Tibial nerve (tissue), 4 donors: ENCODE measurements at regions not wholly inside any gene's neighbourhood (a gene's known extent, or its start where the extent isn't known, plus 50 kb on each side); places are given as distances from the start of the nearest gene placed in this dataset.
"Not testable (repeated sequence)": the region's sequence is repeated elsewhere in the genome, so short reads cannot be mapped to it uniquely, and the experiment has no call there.

Source experiments
- DNase-seq, 2 donors: peaks; one replicate each; pipeline ENCODE4 v3.0.0-alpha.2; 2019; ENCODE audit warnings: low spot score in 2 of 2
- H3K27ac ChIP-seq, 4 donors: fragments of 200-600 bp; sonication (generic) in 3 of 4; one replicate each; pipeline ENCODE4 v1.5.1; 2017 to 2019; ENCODE audit warnings: mild to moderate bottlenecking in 1 of 4
- H3K27me3 ChIP-seq, 2 donors: fragments of 200-600 bp; sonication (generic) in 1 of 2; one replicate each; pipeline versions ENCODE4 v1.5.1 to v1.6.0; 2017 to 2019
- H3K36me3 ChIP-seq, 3 donors: fragments of 200-600 bp; sonication (generic); one replicate each; pipeline ENCODE4 v1.5.1; 2018 to 2019
- H3K4me1 ChIP-seq, 4 donors: fragments of 200-600 bp; sonication (generic) in 3 of 4; one replicate each; pipeline ENCODE4 v1.5.1; 2017 to 2019
- H3K4me3 ChIP-seq, 4 donors: fragments of 200-600 bp; sonication (generic) in 3 of 4; one replicate each; pipeline ENCODE4 v1.5.1; 2017 to 2019; ENCODE audit warnings: mild to moderate bottlenecking in 1 of 4, moderate library complexity in 1 of 4
- H3K9me3 ChIP-seq, 4 donors: fragments of 200-600 bp; sonication (generic) in 3 of 4; one replicate each; pipeline ENCODE4 v1.5.1; 2017 to 2019
- WGBS, 2 donors: methylation state at CpG; one replicate each; pipeline ENCODE4 v1.1.5; 2018; 5-methylcytosine and 5-hydroxymethylcytosine counted together
- TF ChIP-seq, protein P1 (sequence below), 5 experiments: fragments of 200-600 bp in 3 of 5; fragments of 450-650 bp in 2 of 5; sonication (generic) in 3 of 5; IDR thresholded peaks; one replicate each; pipeline ENCODE4 v1.5.1; 2016 to 2019; ENCODE audit warnings: antibody characterized with exemption in 5 of 5, mild to moderate bottlenecking in 3 of 5, moderate library complexity in 2 of 5

DNA sequence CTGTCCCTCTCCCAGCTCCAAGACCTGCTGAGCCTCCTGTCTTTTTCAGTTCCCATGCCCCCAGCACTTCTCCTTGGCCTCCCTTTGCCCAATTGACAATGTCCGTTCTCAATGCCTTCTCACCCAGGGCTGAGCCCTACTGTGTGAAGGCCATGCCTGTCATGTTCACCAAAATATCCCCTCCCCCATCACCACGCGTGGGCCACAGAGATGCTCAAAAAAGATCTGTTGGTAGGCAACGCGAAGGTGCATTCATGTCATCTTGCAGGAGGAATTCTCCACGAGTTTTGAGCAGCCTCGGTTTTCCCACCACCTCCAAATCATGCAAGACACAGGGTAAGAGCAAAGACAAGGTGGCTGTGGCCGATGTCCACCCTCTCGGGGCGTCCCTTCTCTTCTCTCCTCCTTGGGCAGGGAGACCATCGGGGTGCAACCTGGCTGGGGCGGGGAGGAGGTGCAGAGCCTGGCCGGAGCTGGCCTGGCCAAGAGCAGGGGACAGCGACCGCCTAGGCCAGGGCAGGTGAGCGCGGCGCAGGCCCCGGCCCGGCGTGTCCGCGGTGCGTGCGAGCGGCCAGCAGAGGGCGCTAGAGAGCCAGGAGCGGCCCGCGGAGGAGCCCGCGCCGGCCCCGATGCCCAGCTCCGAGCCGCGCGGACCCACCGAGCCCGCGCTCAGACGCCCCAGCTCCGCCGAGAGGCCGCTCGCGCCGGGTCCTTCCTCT is 56.3 kb upstream of the KRTAP5-11 start:
- not testable (repeated sequence) for H3K9me3 ChIP-seq, H3K36me3 ChIP-seq, H3K27me3 ChIP-seq, H3K27ac ChIP-seq, H3K4me1 ChIP-seq
- TF ChIP-seq, protein P1, sequence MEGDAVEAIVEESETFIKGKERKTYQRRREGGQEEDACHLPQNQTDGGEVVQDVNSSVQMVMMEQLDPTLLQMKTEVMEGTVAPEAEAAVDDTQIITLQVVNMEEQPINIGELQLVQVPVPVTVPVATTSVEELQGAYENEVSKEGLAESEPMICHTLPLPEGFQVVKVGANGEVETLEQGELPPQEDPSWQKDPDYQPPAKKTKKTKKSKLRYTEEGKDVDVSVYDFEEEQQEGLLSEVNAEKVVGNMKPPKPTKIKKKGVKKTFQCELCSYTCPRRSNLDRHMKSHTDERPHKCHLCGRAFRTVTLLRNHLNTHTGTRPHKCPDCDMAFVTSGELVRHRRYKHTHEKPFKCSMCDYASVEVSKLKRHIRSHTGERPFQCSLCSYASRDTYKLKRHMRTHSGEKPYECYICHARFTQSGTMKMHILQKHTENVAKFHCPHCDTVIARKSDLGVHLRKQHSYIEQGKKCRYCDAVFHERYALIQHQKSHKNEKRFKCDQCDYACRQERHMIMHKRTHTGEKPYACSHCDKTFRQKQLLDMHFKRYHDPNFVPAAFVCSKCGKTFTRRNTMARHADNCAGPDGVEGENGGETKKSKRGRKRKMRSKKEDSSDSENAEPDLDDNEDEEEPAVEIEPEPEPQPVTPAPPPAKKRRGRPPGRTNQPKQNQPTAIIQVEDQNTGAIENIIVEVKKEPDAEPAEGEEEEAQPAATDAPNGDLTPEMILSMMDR (IDR thresholded peaks at IDR 0.05): peak; percentile 49 to 88 (median 73)
- peak in 1 of 2 donors; percentile 19 for DNase-seq
- WGBS, 2 donors: 55 to 76% methylated on average over 10 to 13 of the region's 48 CpGs
- H3K4me3 ChIP-seq: peak overlapping the region in 2 of 4 donors; percentile 9 to 41

DNA sequence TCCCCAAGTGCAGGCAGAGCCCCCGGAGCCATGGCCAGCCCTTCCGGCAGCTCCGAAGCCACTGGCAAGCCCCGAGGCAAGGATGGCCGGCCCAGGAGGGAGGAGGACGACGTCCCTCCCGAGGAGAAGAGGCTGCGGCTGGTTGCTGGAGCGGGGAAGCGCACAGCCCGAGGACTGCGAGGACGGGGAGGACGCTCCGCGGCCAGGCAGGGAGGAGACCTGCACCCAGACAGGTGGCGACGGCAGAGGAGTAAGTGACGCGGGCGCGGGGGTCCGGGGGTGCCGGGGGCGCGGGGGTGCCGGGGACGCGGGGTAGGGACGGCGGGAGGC is 56.8 kb upstream of the KRTAP5-11 start:
- peak overlapping the region in 2 of 4 donors; percentile 9 to 41 for H3K4me3 ChIP-seq
- TF ChIP-seq, protein P1 (IDR thresholded peaks at IDR 0.05): peak in 1 of 5 experiments; percentile 1
- not testable (repeated sequence) for DNase-seq, H3K27ac ChIP-seq, H3K4me1 ChIP-seq, H3K9me3 ChIP-seq, H3K36me3 ChIP-seq, H3K27me3 ChIP-seq
- 0 to 2% methylated on average over 14 to 26 of the region's 32 CpGs for WGBS, 2 donors

DNA sequence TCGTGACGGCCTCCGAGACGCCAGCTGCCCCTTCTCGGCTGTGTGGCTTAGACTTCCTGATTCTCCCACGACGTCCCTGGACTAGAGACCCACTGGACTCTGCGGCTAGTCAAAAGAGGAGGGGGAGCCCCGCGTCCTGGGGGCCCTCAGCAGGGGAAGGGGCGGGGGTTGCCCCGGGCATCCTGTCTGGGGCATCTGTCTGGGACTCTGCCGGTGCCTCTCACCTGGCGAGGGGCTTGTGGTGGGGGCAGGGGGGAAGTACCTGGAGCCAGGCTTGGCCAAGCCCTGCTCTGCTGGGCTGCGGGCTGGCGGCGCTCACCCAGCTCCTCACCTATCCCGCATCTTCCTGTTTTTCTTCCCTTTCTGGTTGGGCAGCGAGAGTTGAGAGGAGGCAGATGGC is 57.2 kb upstream of the KRTAP5-11 start:
- not testable (repeated sequence) for H3K9me3 ChIP-seq, H3K4me1 ChIP-seq, H3K27me3 ChIP-seq, H3K4me3 ChIP-seq, H3K27ac ChIP-seq, DNase-seq, H3K36me3 ChIP-seq
- 15 to 66% methylated on average over 2 to 12 of the region's 19 CpGs for WGBS, 2 donors

DNA sequence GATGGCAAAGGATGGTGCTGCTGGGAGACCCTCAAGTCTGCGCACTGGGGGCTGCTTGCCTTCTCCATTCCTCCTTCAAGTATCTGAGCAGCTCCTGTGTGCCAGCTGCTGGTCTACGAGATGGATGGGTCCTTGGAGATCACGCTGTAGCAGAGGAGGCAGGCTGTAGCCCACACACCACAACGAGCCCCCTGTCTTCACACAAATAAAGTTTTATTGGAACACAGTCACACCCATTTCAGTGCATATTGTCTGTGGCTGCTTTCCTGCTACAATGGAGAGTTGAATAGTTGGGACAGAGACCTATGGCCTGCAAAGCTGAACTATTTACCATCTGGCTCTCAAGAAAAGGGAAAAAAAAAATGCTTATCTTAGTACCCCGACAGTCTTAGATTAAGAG is 64.4 kb upstream of the KRTAP5-11 start:
- 76 to 81% methylated on average over 5 of the region's 5 CpGs for WGBS, 2 donors
- H3K4me3 ChIP-seq, H3K4me1 ChIP-seq, H3K9me3 ChIP-seq, H3K27ac ChIP-seq, H3K36me3 ChIP-seq, DNase-seq, H3K27me3 ChIP-seq: not testable (repeated sequence)

DNA sequence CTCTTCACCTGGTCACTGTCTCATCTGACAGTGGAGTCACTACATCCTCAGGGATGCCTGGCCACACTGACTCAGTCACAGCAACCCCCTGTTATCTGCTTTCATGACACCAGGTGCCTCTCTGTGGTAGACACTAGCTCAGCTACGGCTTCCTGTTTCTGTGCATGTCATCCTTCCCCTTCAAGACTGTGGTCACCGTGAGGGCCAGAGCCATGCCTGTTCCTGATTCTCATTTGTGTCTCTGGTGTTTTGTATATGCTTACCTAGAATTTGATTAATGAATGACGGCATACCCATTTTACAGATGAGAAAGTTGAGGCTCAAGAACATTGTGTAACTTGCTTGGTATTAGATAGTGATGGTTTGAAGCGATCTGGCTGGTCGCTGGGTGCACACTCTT is 70.3 kb upstream of the KRTAP5-11 start:
- WGBS, 2 donors: 81 to 94% methylated on average over 5 of the region's 5 CpGs

DNA sequence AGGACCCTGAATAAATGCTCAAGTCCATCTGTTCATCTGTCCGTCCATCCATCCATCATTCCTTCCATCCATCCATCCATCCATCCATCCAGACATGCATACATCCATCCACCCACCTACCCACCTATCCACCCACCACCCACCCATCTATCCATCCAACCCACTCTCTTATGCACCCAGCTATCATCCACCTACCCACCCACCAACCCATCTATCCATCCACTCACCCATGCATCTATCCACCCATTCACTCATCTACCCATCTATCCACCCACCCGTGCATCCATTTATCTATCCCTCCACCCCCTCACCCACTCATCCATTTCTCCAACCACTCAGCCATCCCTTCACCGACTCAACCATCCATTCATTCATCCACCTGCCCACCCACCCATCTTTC is 71.7 kb upstream of the KRTAP5-11 start:
- not testable (repeated sequence) for H3K9me3 ChIP-seq, H3K36me3 ChIP-seq, H3K4me1 ChIP-seq, H3K4me3 ChIP-seq, H3K27ac ChIP-seq, H3K27me3 ChIP-seq, DNase-seq
- WGBS, 2 donors: 88 to 93% methylated on average over 3 of the region's 3 CpGs

More for the DNA sequence above, 70.3 kb upstream of the KRTAP5-11 start:
- not testable (repeated sequence) for H3K4me3 ChIP-seq, H3K4me1 ChIP-seq, DNase-seq, H3K36me3 ChIP-seq, H3K27me3 ChIP-seq, H3K27ac ChIP-seq, H3K9me3 ChIP-seq

DNA sequence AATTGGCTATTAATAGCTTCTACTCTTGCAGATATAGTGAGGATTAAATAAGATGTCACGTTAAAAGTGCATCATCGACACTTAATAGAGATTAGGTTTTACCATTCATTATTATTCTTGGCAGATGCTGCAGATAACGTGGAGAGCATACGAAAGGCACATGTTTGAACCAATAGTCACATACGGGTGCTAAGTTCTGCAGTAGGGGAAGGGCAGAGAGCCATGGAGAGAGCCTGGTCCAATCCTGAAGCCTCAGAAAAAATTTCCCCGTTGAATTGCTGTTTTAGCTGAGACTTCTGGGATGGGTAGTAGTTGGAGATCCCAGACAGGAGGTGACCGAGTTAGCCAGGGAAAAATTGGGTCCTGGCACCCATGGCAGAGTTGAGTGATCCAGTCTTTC is 72.4 kb upstream of the KRTAP5-11 start:
- not testable (repeated sequence) for H3K4me3 ChIP-seq, DNase-seq
- WGBS, 2 donors: 73 to 81% methylated on average over 7 of the region's 7 CpGs

DNA sequence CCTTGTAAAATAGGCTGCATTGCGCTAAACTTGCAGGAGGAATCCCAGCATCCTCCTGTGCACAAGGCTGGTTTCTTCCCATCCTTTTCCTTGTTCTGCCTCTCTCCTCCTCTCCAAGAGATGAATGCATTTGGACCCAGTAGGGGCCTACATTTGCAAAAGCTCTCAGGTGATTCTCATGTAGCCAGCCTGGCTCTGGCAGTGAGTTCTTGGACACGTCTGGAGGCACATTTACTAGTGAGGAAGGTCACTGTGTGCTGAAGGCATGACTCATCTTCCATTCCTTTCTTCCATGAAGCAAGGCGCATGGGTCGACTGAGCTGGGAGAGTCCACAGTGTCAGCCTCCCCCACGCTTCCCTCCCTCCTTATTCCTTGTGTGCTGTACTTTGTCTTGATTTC is 73.8 kb upstream of the KRTAP5-11 start:
- H3K4me1 ChIP-seq, H3K27me3 ChIP-seq, H3K27ac ChIP-seq, H3K9me3 ChIP-seq, H3K36me3 ChIP-seq, H3K4me3 ChIP-seq, DNase-seq: not testable (repeated sequence)
- 34 to 51% methylated on average over 4 to 5 of the region's 5 CpGs for WGBS, 2 donors

More for the DNA sequence above, 72.4 kb upstream of the KRTAP5-11 start:
- H3K9me3 ChIP-seq, H3K36me3 ChIP-seq, H3K27ac ChIP-seq, H3K4me1 ChIP-seq, H3K27me3 ChIP-seq: not testable (repeated sequence)

DNA sequence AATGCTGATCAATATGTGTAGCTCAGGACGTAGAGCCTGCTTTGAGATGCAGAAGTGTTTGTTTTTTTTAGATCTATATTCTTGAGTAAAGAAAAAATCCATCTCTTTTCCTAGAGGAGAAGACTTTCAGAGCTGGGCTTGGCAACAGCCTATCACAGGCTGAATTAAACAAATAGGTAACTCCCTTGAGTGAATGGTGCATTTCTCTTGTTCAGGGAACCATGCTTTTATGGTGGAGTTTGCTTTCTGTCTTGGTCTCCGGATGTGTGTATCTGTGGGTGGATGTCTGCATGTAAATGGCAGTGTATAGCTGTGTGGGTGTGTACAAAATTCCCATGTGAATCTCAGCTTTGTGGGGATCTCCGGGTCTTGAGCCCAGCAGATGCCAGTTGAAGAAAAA is 82.3 kb upstream of the KRTAP5-11 start:
- DNase-seq, H3K9me3 ChIP-seq, H3K4me3 ChIP-seq, H3K27me3 ChIP-seq, H3K4me1 ChIP-seq, H3K27ac ChIP-seq, H3K36me3 ChIP-seq: not testable (repeated sequence)
- 11 to 13% methylated on average over 2 to 3 of the region's 3 CpGs for WGBS, 2 donors

DNA sequence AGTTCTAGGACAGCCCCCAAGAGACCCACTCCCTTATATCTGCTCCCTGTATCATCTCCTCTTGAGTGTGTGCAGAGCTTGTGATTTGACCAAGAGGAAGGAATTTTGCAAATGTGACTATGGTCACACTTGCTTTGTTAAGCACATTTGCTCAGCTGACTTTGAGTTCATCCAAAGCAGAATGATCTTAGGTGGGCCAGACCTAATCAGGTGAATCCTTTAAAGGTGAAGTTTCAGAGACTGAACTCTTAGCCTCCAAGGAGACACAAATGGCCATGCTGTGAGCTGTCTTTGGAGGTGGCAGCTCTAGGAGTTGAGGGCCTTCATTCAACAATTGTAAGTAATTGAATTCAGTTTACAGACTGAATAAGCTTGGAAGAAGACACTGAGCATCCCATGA is 115.4 kb upstream of the KRTAP5-11 start:
- not testable (repeated sequence) for H3K9me3 ChIP-seq, DNase-seq, H3K4me1 ChIP-seq, H3K27me3 ChIP-seq, H3K36me3 ChIP-seq, H3K4me3 ChIP-seq, H3K27ac ChIP-seq

DNA sequence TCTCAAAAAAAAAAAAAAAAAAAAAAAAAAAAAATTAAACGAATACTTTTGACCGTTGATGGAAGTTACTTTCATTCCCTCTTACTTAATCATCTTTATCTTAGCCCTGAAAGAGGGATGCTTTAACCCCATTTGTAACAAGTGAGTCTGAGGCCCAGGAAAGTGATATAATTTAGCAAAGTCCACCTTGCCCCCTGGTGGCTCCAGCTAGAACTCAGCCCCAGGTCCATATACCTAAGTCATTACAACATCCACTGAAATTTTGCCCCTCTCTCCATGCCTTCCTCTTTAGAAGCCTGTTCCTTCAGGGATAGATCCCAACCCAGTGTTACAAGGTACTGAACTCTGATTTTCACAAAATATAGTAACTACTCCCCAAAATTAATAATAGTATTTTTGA is 116.3 kb upstream of the KRTAP5-11 start:
- H3K4me3 ChIP-seq, H3K27me3 ChIP-seq, H3K36me3 ChIP-seq, H3K27ac ChIP-seq, H3K4me1 ChIP-seq, H3K9me3 ChIP-seq, DNase-seq: not testable (repeated sequence)
- 89 to 90% methylated on average over 2 of the region's 2 CpGs for WGBS, 2 donors

DNA sequence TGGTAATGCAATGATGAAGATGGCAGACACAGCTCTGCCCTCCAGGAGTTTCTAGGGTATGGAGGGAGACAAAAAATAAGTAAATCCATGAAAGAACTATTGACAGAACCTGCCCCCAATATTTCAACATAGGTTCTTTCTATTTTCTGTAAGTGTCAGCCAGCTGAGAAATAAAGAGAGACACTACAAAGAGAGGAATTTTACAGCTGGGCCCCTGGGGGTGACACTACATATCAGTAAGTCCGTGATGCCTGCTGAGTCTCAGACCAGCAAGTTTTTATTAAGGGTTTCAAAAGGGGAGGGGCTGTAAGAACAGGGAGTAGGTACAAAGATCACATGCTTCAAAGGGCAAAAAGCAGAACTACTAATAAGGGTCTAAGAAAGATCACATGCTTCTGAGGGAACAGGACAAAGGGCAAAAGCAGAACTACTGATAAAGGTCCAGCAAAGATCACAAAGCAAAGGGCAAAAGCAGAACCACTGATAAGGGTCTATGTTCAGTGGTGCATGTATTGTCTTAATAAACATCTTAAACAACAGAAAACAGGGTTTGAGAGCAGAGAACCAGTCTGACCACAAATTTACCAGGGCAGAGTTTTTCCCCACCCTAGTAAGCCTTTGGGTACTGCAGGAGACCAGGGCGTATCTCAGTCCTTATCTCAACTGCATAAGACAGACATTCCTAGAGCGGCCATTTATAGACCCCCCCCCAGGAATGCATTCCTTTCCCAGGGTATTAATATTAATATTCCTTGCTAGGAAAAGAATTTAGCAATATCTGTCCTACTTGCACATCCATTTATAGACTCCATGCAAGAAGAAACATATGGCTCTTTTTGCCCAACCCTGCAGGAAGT is 119.0 kb upstream of the KRTAP5-11 start:
- not testable (repeated sequence) for H3K4me3 ChIP-seq, H3K4me1 ChIP-seq
- WGBS, 2 donors: 79 to 81% methylated on average over 3 of the region's 3 CpGs

More for the DNA sequence above, 119.0 kb upstream of the KRTAP5-11 start:
- H3K27ac ChIP-seq, H3K27me3 ChIP-seq, H3K9me3 ChIP-seq, H3K36me3 ChIP-seq, DNase-seq: not testable (repeated sequence)
